COLO829 (cell line): ENCODE measurements at regions not wholly inside any gene's neighbourhood (a gene's known extent, or its start where the extent isn't known, plus 50 kb on each side); places are given as distances from the start of the nearest gene placed in this dataset.
A peak's percentile ranks its signal among the peaks of the same experiment; 100 is the strongest.

Source experiments
- DNase-seq: peaks from one replicate; pipeline ENCODE4 v3.0.0; 2012; ENCODE audit warnings: low spot score

DNA sequence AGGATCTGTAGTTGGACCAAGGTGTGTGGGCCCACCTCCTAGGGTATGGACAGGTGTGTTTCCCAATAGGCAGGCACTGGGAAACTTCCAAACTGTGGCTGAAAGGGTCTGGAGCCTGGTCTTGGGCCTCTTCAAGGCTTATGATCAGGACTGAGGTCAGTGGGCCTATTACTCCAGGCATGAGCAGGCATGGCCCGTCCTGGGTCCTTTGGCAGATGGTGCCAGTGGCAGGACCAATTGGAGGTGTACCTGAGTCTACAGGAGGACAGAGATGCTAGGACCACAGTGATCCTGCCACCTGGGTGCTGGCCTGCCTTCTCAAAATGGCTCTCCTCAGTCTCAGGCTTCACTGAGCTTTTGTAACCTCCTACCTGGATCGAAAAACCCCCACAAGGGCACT, 95.4 kb downstream of the RAB18 start:
- DNase-seq: no peak

- DNase-seq: no peak
Measured at GRCh38 chr10:27600930-27601329, 96.8 kb downstream of the RAB18 start.

GRCh38 chr10:27601503-27601902, 97.4 kb downstream of the RAB18 start:
- no peak for DNase-seq

- DNase-seq: no peak
Measured at GRCh38 chr10:27601946-27602538, 97.9 kb downstream of the RAB18 start.

- no peak for DNase-seq
Measured at GRCh38 chr10:27603104-27603503, 99.0 kb downstream of the RAB18 start.

- no peak for DNase-seq
Measured at GRCh38 chr10:27605318-27605717, 101.2 kb downstream of the RAB18 start.

DNA sequence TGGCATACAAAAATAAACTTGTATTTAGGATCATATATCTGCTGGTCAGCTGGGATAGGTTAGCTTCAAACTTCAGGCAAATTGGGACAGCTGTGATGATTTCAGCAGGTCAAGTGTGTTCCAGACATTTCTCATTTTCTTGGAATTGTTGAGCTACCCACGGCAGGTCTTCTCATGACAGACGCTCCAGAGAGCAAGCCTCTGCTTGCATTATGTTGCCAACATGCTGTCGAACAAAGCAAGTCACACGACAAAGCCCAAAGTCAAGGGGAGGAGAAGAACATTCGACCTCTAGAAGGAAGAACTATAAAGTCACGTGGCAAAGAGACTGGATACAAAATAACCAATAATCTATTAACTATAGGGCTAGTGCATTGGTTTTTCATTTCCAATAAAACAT, 103.5 kb downstream of the RAB18 start:
- DNase-seq: no peak

GRCh38 chr10:27611236-27611635, 107.1 kb downstream of the RAB18 start:
- DNase-seq: no peak

- DNase-seq: peak; percentile 45
Measured at GRCh38 chr10:27611744-27612550, 107.8 kb downstream of the RAB18 start.

- DNase-seq: no peak
Measured at GRCh38 chr10:27612551-27613035, 108.5 kb downstream of the RAB18 start.

DNA sequence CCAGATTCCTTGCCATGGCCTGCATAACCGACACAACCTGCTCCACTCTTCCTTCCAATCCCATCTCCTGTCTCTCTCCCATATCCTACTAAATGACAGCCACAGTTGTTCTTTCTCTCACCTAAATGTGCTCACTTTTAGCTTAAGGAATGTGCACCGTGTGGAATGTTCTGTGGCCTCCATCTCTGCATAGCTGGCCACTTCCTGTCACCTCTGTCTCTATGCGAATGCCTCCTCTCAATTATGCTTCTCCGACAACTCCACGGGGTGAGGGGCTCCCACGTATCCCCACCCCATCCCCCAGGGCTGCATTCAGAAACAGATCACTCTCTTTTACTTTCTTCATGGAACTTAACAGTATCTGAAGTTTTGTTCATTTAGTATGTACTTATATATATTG, 110.7 kb downstream of the RAB18 start:
- DNase-seq: no peak

DNA sequence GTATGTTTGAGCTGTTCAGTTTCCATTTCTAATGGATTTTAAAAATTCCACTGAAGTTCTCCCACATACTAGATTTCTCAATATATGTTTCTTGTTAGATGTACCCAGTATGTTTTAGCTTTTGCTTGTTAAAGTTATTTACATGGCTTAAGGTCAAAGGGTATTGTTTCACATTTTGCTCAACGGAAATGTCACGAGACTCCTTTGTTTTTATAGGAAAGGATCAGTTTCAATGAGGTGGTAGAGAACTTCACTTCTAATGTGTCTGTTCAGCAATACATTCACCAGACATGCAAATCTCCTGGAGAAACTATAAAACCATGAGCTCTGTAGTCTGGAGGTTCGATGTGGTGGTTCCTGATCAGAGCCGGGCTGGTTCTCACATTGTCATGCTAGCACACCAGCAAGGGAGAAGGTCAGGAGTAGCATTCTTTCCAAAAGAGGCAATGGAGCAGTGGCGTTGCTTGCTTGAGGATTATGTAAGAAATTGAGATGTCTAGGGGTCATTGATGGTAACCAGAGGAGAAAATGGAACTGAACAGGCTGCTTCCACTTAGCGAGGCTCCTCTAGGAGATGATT, 114.0 kb downstream of the RAB18 start:
- DNase-seq: no peak

GRCh38 chr10:27618906-27619305, 114.8 kb downstream of the RAB18 start:
- no peak for DNase-seq

- DNase-seq: no peak
Measured at GRCh38 chr10:27619329-27619728, 115.2 kb downstream of the RAB18 start.

- no peak for DNase-seq
Measured at GRCh38 chr10:27620430-27621397, 116.6 kb downstream of the RAB18 start.

- no peak for DNase-seq
Measured at GRCh38 chr10:27621461-27621860, 117.4 kb downstream of the RAB18 start.

- no peak for DNase-seq
Measured at GRCh38 chr10:27622596-27622995, 118.5 kb downstream of the RAB18 start.
